Midbrain (tissue), 1 donor: ENCODE measurements at regions not wholly inside any gene's neighbourhood (a gene's known extent, or its start where the extent isn't known, plus 50 kb on each side); places are given as distances from the start of the nearest gene placed in this dataset.
A peak's percentile ranks its signal among the peaks of the same experiment; 100 is the strongest.
"Not testable (repeated sequence)": the region's sequence is repeated elsewhere in the genome, so short reads cannot be mapped to it uniquely, and the experiment has no call there.

Experiments
- DNase-seq: peaks from one replicate; lab custom pipeline; 2025; lab: John Stamatoyannopoulos, UW

GRCh38 chr13:68970532-68970931 is 1137.1 kb upstream of the ATXN8OS start:
- DNase-seq, result no peak

- no peak for DNase-seq
Observed at GRCh38 chr13:68948586-68948985, 1159.0 kb upstream of the ATXN8OS start.

- no peak for DNase-seq
Observed at GRCh38 chr13:68944272-68944671, 1163.4 kb upstream of the ATXN8OS start.

GRCh38 chr13:68940049-68940448 is 1167.6 kb upstream of the ATXN8OS start:
- DNase-seq, result no peak

GRCh38 chr13:68938639-68939038 is 1169.0 kb upstream of the ATXN8OS start:
- DNase-seq, result no peak

GRCh38 chr13:68929075-68929745 is 1178.4 kb upstream of the ATXN8OS start:
- DNase-seq, result no peak

GRCh38 chr13:68927387-68928026 is 1180.1 kb upstream of the ATXN8OS start:
- DNase-seq, result peak; percentile 43

GRCh38 chr13:68923995-68924394 is 1183.6 kb upstream of the ATXN8OS start:
- no peak for DNase-seq

- no peak for DNase-seq
Observed at GRCh38 chr13:68908879-68909278, 1198.7 kb upstream of the ATXN8OS start.

- DNase-seq, result no peak
Observed at GRCh38 chr13:68905186-68905585, 1202.4 kb upstream of the ATXN8OS start.

GRCh38 chr13:68897331-68897928 is 1210.2 kb upstream of the ATXN8OS start:
- DNase-seq, result no peak

GRCh38 chr13:68895696-68896095 is 1211.9 kb upstream of the ATXN8OS start:
- no peak for DNase-seq

GRCh38 chr13:68893721-68894120 is 1213.9 kb upstream of the ATXN8OS start:
- DNase-seq, result not testable (repeated sequence)

GRCh38 chr13:68892596-68892995 is 1215.0 kb upstream of the ATXN8OS start:
- DNase-seq, result not testable (repeated sequence)

GRCh38 chr13:68890101-68890500 is 1217.5 kb upstream of the ATXN8OS start:
- not testable (repeated sequence) for DNase-seq

GRCh38 chr13:68888832-68889231 is 1218.8 kb upstream of the ATXN8OS start:
- no peak for DNase-seq

- no peak for DNase-seq
Observed at GRCh38 chr13:68872338-68872737, 1235.3 kb upstream of the ATXN8OS start.

GRCh38 chr13:68851026-68851425 is 1256.6 kb upstream of the ATXN8OS start:
- DNase-seq, result no peak

- no peak for DNase-seq
Observed at GRCh38 chr13:68850160-68850559, 1257.5 kb upstream of the ATXN8OS start.

GRCh38 chr13:68846663-68847062 is 1261.0 kb upstream of the ATXN8OS start:
- DNase-seq, result no peak

- no peak for DNase-seq
Observed at GRCh38 chr13:68834375-68834774, 1273.3 kb upstream of the ATXN8OS start.

- no peak for DNase-seq
Observed at GRCh38 chr13:68816715-68817114, 1290.9 kb upstream of the ATXN8OS start.

- DNase-seq, result no peak
Observed at GRCh38 chr13:68813180-68813796, 1294.3 kb upstream of the ATXN8OS start.
